ENCODE measurements at regions not wholly inside any gene's neighbourhood (a gene's known extent, or its start where the extent isn't known, plus 50 kb on each side); places are given as distances from the start of the nearest gene placed in this dataset.

- DNase-seq (ENCODE audit: low spot score), result no peak
- in situ Hi-C loops (cut with MboI; ENCODE audit: low pct_unique_long_range_greater_than_20kb, low sequenced_read_pairs, unreplicated experiment), result no loop called here
- TF ChIP-seq CTCF (IDR thresholded peaks at IDR 0.05; ENCODE audit: extremely low read depth, insufficient read depth, missing control alignments), result no peak
Measured at GRCh38 chr13:42681326-42682100, 99.9 kb upstream of the FAM216B start.

- DNase-seq (ENCODE audit: low spot score), result no peak
- no peak for TF ChIP-seq CTCF (IDR thresholded peaks at IDR 0.05; ENCODE audit: extremely low read depth, insufficient read depth, missing control alignments)
- in situ Hi-C loops (cut with MboI; ENCODE audit: low pct_unique_long_range_greater_than_20kb, low sequenced_read_pairs, unreplicated experiment), result no loop called here
Measured at GRCh38 chr13:42684226-42684625, 97.2 kb upstream of the FAM216B start.

- no peak for DNase-seq (ENCODE audit: low spot score)
- in situ Hi-C loops (cut with MboI; ENCODE audit: low pct_unique_long_range_greater_than_20kb, low sequenced_read_pairs, unreplicated experiment), result no loop called here
- no peak for TF ChIP-seq CTCF (IDR thresholded peaks at IDR 0.05; ENCODE audit: extremely low read depth, insufficient read depth, missing control alignments)
Measured at GRCh38 chr13:42685751-42686150, 95.6 kb upstream of the FAM216B start.

- in situ Hi-C loops (cut with MboI; ENCODE audit: low pct_unique_long_range_greater_than_20kb, low sequenced_read_pairs, unreplicated experiment), result no loop called here
- TF ChIP-seq CTCF (IDR thresholded peaks at IDR 0.05; ENCODE audit: extremely low read depth, insufficient read depth, missing control alignments), result no peak
- no peak for DNase-seq (ENCODE audit: low spot score)
Measured at GRCh38 chr13:42686165-42686564, 95.2 kb upstream of the FAM216B start.

- no peak for TF ChIP-seq CTCF (IDR thresholded peaks at IDR 0.05; ENCODE audit: extremely low read depth, insufficient read depth, missing control alignments)
- in situ Hi-C loops (cut with MboI; ENCODE audit: low pct_unique_long_range_greater_than_20kb, low sequenced_read_pairs, unreplicated experiment), result no loop called here
- no peak for DNase-seq (ENCODE audit: low spot score)
Measured at GRCh38 chr13:42688821-42689220, 92.6 kb upstream of the FAM216B start.

- no peak for TF ChIP-seq CTCF (IDR thresholded peaks at IDR 0.05; ENCODE audit: extremely low read depth, insufficient read depth, missing control alignments)
- no peak for DNase-seq (ENCODE audit: low spot score)
- in situ Hi-C loops (cut with MboI; ENCODE audit: low pct_unique_long_range_greater_than_20kb, low sequenced_read_pairs, unreplicated experiment), result no loop called here
Measured at GRCh38 chr13:42696191-42696590, 85.2 kb upstream of the FAM216B start.

Data from GM13977 (cell line).